ENCODE measurements at regions not wholly inside any gene's neighbourhood (a gene's known extent, or its start where the extent isn't known, plus 50 kb on each side); places are given as distances from the start of the nearest gene placed in this dataset.
A peak's percentile ranks its signal among the peaks of the same experiment; 100 is the strongest.
"Not testable (repeated sequence)": the region's sequence is repeated elsewhere in the genome, so short reads cannot be mapped to it uniquely, and the experiment has no call there.

- no peak for DNase-seq
These were observed 73.0 kb downstream of the GBP6 start for GRCh38 chr1:89436856-89437255.

- not testable (repeated sequence) for DNase-seq
These were observed 74.4 kb downstream of the GBP6 start for GRCh38 chr1:89438301-89438700.

GRCh38 chr1:89440911-89441310, 77.1 kb downstream of the GBP6 start:
- DNase-seq, result no peak

- DNase-seq, result no peak
These were observed 79.8 kb upstream of the LRRC8B start for GRCh38 chr1:89444791-89445190.

DNA sequence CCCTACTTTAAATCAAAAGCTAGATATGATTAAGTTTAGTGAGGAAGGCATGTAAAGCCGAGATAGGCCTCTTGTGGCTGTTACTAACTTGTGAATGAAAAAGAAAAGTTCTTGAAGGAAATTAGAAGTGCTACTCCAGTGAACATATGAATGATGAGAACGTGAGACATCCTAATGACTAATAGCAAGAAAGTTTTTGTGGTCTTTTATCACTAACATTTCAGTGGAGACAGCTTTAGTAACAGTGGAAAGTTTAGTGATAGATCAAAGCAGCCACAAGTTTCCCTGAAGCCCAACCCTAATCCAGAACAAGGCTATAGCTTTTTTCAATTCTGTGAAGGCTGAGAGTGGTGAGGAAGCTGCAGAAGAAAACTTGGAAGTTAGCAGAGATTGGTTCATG, 73.6 kb upstream of the LRRC8B start:
- DNase-seq, result no peak

DNA sequence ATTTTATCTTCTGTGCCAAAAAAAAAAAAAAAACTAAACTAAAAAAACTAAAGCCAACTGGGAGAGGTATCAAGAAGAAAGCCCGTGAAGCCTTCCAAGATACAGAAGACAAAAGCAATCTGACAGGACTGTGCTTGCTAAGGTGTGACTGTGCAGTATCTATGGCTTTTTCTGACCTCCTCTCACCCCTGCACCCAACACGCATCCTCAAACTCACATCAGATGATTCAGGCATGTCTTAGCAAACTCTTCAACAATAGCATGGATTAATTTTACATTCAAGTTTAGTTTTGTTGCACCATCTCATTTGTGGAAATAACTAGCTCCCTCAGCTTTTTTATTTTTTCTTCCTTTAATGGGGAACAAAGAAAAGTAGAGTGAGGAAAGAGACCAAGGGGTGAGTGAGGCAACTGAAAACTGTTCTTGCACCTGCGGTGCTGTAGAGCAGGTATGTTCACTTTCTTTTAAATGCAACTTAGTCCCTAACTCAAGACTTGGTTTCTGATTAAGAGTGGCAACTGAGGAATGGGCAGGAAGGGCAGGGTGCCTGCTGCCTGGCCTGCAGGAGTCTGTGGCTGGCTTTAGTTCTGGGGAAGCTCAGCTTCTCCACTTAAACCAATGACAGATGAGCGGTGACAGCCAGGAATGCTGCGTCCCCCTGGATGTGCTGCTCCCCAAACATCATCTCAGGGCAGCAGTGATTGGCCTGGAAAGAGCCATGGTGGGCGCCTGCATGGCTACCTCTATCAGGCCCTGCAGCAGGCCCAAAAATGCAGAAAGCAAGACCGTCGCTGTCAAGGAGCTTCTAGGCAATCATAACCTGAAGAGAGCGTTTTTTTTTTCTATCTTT, 71.3 kb upstream of the LRRC8B start:
- no peak for DNase-seq

DNA sequence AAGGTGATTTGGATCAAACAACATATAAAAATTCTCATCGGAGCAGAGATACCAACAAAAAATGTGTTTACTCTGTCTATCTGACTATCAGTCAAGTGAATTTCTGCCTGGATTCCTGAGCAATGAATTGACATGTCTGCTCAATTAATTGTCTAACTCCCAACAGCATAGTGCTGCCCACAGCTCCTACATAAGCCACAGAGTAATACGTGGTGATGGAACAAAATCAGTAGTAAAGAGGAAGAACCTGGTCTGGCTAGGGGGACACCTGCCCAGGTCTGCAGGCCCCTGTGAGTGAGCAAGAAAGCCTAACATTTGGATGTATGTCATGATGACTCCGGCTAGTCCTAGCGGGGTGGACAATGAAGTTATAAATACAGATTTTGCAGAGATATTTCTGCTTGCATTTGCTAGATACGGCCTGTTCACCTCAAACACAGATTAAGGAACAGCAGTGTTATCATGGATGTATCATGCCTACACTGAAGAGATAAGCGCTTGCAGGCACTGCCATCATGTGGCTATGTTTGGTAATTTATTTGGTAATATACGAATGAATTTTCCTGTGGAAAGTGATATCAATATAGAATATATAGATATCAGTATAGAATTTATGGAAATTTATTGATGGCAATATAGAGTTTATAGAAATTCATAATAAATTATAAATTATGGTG, 69.6 kb upstream of the LRRC8B start:
- peak; percentile 21 to 63 for DNase-seq

GRCh38 chr1:89457046-89457445, 67.6 kb upstream of the LRRC8B start:
- no peak for DNase-seq

- no peak for DNase-seq
These were observed 65.5 kb upstream of the LRRC8B start for GRCh38 chr1:89459081-89459480.

GRCh38 chr1:89460325-89460724, 64.3 kb upstream of the LRRC8B start:
- no peak for DNase-seq

GRCh38 chr1:89462250-89462649, 62.4 kb upstream of the LRRC8B start:
- DNase-seq, result no peak

DNA sequence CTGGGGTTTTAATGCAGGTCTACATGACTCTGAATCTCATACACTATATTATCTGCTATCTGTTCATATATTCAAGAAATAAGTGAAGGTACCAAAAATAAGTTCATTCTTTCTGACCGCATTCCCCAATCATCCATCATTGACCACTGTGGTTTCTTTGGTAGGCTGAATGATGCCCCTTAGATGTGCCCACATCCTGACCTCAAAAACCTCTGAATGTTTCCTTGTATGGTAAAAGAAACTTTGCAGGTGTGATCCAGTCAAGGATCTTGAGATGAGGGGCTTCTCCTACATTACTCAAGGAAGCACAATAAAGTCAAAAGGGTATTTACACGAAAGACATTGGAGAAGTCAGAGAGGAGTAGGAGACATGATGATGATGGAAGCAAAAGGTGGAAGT, 60.6 kb upstream of the LRRC8B start:
- DNase-seq, result no peak

DNA sequence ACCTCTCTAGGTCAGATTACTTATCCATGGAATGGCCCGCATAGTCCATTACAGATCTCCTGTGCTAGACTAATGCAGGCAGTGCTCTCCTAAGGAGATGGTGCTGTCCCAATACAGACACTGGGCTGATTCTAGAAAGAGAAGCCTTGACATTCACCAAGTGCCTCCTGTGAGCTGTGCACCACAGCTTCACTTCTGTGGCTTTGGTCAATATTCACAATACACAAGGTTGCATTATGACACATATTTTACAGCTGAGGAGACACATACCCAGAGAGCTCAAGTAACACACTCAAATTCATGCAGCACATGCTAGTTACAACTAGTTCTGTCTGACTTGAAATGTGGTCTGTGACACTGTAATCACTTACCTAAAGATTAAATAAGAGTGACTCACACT, 59.4 kb upstream of the LRRC8B start:
- no peak for DNase-seq

- DNase-seq, result no peak
These were observed 58.2 kb upstream of the LRRC8B start for GRCh38 chr1:89466307-89466930.

GRCh38 chr1:89472253-89472652, 52.4 kb upstream of the LRRC8B start:
- no peak for DNase-seq

GRCh38 chr1:89472886-89473417, 51.7 kb upstream of the LRRC8B start:
- DNase-seq, result no peak
